MCF 10A (cell line): ENCODE measurements at regions not wholly inside any gene's neighbourhood (a gene's known extent, or its start where the extent isn't known, plus 50 kb on each side); places are given as distances from the start of the nearest gene placed in this dataset.
"Not testable (repeated sequence)": the region's sequence is repeated elsewhere in the genome, so short reads cannot be mapped to it uniquely, and the experiment has no call there.

Source experiments
- BruUV-seq: library from RNA; stranded (reverse); fragments of 400-500 nt; replicated peaks from 2 replicates; lab custom pipeline; 2021; lab: Mats Ljungman, UMichigan
- CTCF ChIA-PET: fragments of 300-600 bp; sonication (Branson Sonifier 250); formaldehyde crosslinking; extraction: SDS; loops from one replicate; lab custom pipeline; 2021; ENCODE audit warnings: antibody characterized with exemption, inconsistent platforms; lab: Yijun Ruan, JAX
- POLR2A ChIA-PET: fragments of 300-600, 350-650 bp; sonication (Branson Sonifier 250); formaldehyde crosslinking; extraction: SDS; loops from one replicate; lab custom pipeline; 2020; ENCODE audit warnings: antibody characterized with exemption, inconsistent platforms; lab: Yijun Ruan, JAX
- DNase-seq: peaks from one replicate; pipeline ENCODE4 v3.0.0-alpha.2; 2018; ENCODE audit not compliant: unreplicated experiment
- H3K27ac Mint-ChIP-seq: one replicate; pipeline ENCODE4 v1.8.0; 2022; ENCODE audit warnings: mild to moderate bottlenecking, low read depth, mixed read lengths; ENCODE audit not compliant: unreplicated experiment
- H3K27me3 Mint-ChIP-seq: one replicate; pipeline ENCODE4 v1.8.0; 2022; ENCODE audit warnings: mixed read lengths; ENCODE audit not compliant: insufficient read depth, unreplicated experiment
- H3K36me3 Mint-ChIP-seq: one replicate; pipeline ENCODE4 v1.8.0; 2022; ENCODE audit warnings: mild to moderate bottlenecking, moderate library complexity, mixed read lengths; ENCODE audit not compliant: insufficient read depth, unreplicated experiment
- H3K4me1 Mint-ChIP-seq: one replicate; pipeline ENCODE4 v1.8.0; 2022; ENCODE audit warnings: mixed read lengths; ENCODE audit not compliant: insufficient read depth, unreplicated experiment
- H3K4me3 Mint-ChIP-seq: one replicate; pipeline ENCODE4 v1.8.0; 2022; ENCODE audit warnings: mild to moderate bottlenecking, moderate library complexity, mixed read lengths; ENCODE audit not compliant: unreplicated experiment
- H3K9me3 Mint-ChIP-seq: one replicate; pipeline ENCODE4 v1.8.0; 2022; ENCODE audit warnings: mixed read lengths; ENCODE audit not compliant: unreplicated experiment
- intact Hi-C: fragments of 100-400 bp; cut with micrococcal nuclease; formaldehyde crosslinking; loops from 2 replicates; pipeline ENCODE4 v1.14.1; 2022
- TF ChIP-seq, protein P1 (sequence below): fragments of 200-600 bp; IDR thresholded peaks from one replicate; pipeline ENCODE4 v1.8.0; 2022; ENCODE audit warnings: antibody characterized with exemption, mild to moderate bottlenecking; ENCODE audit not compliant: unreplicated experiment

DNA sequence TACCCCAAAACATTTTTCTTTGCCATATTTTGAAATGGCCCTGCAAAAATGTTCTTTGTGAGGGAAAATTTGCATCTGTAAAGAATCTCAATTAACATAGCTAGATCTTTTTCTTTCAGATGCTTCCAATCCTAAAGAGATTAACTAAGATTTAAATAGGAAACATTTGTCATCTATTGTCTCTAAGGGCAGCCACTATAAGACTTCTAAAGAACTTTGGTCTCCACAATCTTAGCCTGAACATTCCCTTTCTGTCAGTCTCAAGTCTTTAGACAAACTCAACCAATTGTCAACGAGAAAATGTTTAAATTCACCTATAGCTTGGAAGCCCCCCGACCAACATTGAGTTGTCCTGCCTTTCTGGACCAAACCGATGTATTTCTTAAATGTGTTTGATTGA is 71.1 kb upstream of the RASSF8 start:
- DNase-seq = no peak
- H3K4me3 Mint-ChIP-seq = no peak overlapping the region
- H3K9me3 Mint-ChIP-seq = peaks cover 7% of the 10 kb centered on the region
- peaks cover 6% of the 10 kb centered on the region for H3K4me1 Mint-ChIP-seq
- no TSS peak for BruUV-seq
- CTCF ChIA-PET = no interaction called here
- no peaks in the 10 kb centered on the region for H3K27me3 Mint-ChIP-seq
- POLR2A ChIA-PET = interaction anchor here (0.9 to 1.6 kb wide), 2 partner anchors 13 to 72 kb away, joined by 4 read pairs; no protein-coding TSS in a partner anchor
- TF ChIP-seq, protein P1, sequence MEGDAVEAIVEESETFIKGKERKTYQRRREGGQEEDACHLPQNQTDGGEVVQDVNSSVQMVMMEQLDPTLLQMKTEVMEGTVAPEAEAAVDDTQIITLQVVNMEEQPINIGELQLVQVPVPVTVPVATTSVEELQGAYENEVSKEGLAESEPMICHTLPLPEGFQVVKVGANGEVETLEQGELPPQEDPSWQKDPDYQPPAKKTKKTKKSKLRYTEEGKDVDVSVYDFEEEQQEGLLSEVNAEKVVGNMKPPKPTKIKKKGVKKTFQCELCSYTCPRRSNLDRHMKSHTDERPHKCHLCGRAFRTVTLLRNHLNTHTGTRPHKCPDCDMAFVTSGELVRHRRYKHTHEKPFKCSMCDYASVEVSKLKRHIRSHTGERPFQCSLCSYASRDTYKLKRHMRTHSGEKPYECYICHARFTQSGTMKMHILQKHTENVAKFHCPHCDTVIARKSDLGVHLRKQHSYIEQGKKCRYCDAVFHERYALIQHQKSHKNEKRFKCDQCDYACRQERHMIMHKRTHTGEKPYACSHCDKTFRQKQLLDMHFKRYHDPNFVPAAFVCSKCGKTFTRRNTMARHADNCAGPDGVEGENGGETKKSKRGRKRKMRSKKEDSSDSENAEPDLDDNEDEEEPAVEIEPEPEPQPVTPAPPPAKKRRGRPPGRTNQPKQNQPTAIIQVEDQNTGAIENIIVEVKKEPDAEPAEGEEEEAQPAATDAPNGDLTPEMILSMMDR = no peak
- H3K36me3 Mint-ChIP-seq = no peaks in the 10 kb centered on the region
- intact Hi-C loops = no loop called here
- H3K27ac Mint-ChIP-seq = no peak overlapping the region

DNA sequence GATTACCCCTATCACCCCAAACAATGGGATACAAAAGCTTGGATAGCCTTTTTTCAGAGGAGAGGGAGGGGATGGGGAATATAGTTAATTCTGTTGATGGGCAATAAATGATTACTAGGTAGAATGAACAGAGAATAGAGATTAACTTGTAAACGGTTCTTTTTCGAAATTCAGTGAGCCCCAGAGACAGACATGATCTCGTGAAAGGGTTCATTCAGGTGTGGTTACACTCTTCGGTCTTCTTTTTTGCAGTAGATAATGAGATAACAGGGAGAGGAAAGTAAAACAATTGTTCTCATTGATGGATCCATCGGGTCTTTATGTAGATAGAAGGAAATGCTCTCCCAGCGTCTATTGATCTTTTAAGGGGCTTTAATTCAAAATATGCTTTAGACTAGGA is 69.3 kb upstream of the RASSF8 start:
- POLR2A ChIA-PET = interaction anchor here (1.1 to 1.6 kb wide), 2 partner anchors 56 to 70 kb away, joined by 3 to 4 read pairs; no protein-coding TSS in a partner anchor
- no peak overlapping the region for H3K27ac Mint-ChIP-seq
- peaks cover 7% of the 10 kb centered on the region for H3K9me3 Mint-ChIP-seq
- no peaks in the 10 kb centered on the region for H3K27me3 Mint-ChIP-seq
- intact Hi-C loops = no loop called here
- BruUV-seq = no TSS peak
- CTCF ChIA-PET = no interaction called here
- no peak for DNase-seq
- no peaks in the 10 kb centered on the region for H3K36me3 Mint-ChIP-seq
- peaks cover 6% of the 10 kb centered on the region for H3K4me1 Mint-ChIP-seq
- H3K4me3 Mint-ChIP-seq = no peak overlapping the region
- TF ChIP-seq, protein P1 = no peak

DNA sequence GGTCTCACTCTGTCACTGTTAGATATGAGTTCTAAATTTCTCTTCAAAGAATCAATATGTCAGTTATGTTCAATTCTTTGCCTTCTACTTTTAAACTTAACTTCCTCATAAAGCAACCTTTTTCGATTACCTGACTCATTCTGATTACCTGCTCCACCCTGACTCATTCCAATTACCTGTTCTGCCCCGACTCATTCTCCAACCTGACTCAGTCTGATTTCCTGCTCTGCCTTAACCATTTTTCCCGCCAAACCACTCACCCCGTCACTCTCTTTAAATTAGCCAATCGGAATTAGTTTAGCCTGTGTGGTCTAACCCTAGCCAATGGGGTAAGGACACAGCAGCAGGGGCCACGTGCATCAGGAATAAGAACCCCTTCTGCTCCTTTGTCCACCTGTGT is 67.4 kb upstream of the RASSF8 start:
- intact Hi-C loops, DNase-seq, H3K4me3 Mint-ChIP-seq, BruUV-seq, H3K27ac Mint-ChIP-seq, H3K36me3 Mint-ChIP-seq, H3K27me3 Mint-ChIP-seq, POLR2A ChIA-PET, CTCF ChIA-PET, H3K4me1 Mint-ChIP-seq, H3K9me3 Mint-ChIP-seq: not testable (repeated sequence)

DNA sequence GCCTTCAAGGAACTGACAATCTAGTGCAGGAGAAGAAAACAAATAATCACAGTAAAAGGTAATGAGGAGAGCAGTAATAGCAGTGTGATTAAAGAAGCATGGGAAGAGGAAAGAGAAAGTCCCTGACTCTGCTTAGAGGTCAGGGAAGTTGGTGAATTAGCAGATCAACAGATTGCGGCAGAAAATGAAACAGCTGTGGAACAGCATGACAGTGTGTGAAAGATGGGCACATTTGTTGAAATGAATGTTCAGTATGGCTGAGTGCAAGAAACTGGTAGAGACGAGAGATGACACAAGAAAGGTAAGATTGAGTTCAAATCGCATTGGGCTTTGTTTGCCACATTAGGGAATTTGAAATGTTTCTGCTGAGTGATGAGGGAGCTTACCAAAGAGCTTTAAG is 63.7 kb upstream of the RASSF8 start:
- peaks cover 14% of the 10 kb centered on the region for H3K9me3 Mint-ChIP-seq
- TF ChIP-seq, protein P1 = no peak

DNA sequence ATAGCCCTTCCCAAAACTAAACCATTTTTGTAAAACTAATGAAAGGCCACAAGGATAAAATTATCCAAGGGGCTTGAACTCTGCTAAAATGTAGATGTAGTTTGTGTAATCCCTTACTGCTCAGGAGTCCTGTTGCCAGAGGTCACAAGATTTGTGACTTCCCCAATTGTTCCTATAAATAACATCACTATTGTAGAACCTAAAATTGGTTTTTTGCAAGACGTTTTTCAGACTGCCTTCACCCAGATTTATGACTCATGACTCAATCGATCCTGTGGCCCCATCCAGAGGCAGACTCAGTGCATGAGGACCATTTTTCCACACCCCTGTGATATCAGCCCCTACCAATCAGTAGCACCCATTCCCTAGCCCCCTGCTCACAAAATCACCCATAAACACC is 61.5 kb upstream of the RASSF8 start:
- no peak for DNase-seq
- Mint-ChIP-seq H3K27ac (no peak overlapping the region), H3K27me3 (no peaks in the 10 kb centered on the region), H3K4me3 (no peak overlapping the region), H3K4me1 (no peaks in the 10 kb centered on the region), H3K9me3 (peaks cover 7% of the 10 kb centered on the region), H3K36me3 (no peaks in the 10 kb centered on the region)
- no TSS peak for BruUV-seq
- intact Hi-C loops = no loop called here
- TF ChIP-seq, protein P1 = no peak
- CTCF ChIA-PET = interaction anchor here (0.6 kb wide), 1 partner anchor 94 kb away, joined by 3 read pairs; no protein-coding TSS in a partner anchor
- POLR2A ChIA-PET = interaction anchor here (1.1 kb wide), 1 partner anchor 21 kb away, joined by 3 read pairs; no protein-coding TSS in a partner anchor

More for the DNA sequence above, 63.7 kb upstream of the RASSF8 start:
- H3K4me3 Mint-ChIP-seq = no peak overlapping the region
- ChIA-PET CTCF (no interaction called here), POLR2A (interaction anchor here (0.7 kb wide), 1 partner anchor 857 kb away, joined by 3 read pairs; no protein-coding TSS in a partner anchor)
- DNase-seq = no peak
- no peaks in the 10 kb centered on the region for H3K36me3 Mint-ChIP-seq
- BruUV-seq = no TSS peak
- intact Hi-C loops = no loop called here
- no peaks in the 10 kb centered on the region for H3K27me3 Mint-ChIP-seq
- peaks cover 6% of the 10 kb centered on the region for H3K4me1 Mint-ChIP-seq
- no peak overlapping the region for H3K27ac Mint-ChIP-seq
